ENCODE measurements at regions not wholly inside any gene's neighbourhood (a gene's known extent, or its start where the extent isn't known, plus 50 kb on each side); places are given as distances from the start of the nearest gene placed in this dataset.

- Histone ChIP-seq H3K9me3 (no peaks in the 10 kb centered on the region), H3K27ac (peak overlapping the region in 2 of 4 donors; percentile 48 to 61), H3K4me3 (no peak overlapping the region), H3K4me1 (peaks cover 0 to 46% (median 7%) of the 10 kb centered on the region in 3 donors), H3K36me3 (no peaks in the 10 kb centered on the region), H3K27me3 (no peaks in the 10 kb centered on the region)
- TF ChIP-seq POLR2AphosphoS5 (IDR thresholded peaks at IDR 0.05) (no peak), POLR2A (IDR thresholded peaks at IDR 0.05) (no peak), EP300 (IDR thresholded peaks at IDR 0.05) (no peak), CTCF (IDR thresholded peaks at IDR 0.05) (no peak)
- 50 to 86% methylated on average over 1 to 2 of the region's 7 CpGs for WGBS, 2 donors (ENCODE audit: low coverage in 1 of 2)
- ATAC-seq, result no peak
These were observed 317.4 kb upstream of the ZNF32 start for GRCh38 chr10:43965918-43966570.

DNA sequence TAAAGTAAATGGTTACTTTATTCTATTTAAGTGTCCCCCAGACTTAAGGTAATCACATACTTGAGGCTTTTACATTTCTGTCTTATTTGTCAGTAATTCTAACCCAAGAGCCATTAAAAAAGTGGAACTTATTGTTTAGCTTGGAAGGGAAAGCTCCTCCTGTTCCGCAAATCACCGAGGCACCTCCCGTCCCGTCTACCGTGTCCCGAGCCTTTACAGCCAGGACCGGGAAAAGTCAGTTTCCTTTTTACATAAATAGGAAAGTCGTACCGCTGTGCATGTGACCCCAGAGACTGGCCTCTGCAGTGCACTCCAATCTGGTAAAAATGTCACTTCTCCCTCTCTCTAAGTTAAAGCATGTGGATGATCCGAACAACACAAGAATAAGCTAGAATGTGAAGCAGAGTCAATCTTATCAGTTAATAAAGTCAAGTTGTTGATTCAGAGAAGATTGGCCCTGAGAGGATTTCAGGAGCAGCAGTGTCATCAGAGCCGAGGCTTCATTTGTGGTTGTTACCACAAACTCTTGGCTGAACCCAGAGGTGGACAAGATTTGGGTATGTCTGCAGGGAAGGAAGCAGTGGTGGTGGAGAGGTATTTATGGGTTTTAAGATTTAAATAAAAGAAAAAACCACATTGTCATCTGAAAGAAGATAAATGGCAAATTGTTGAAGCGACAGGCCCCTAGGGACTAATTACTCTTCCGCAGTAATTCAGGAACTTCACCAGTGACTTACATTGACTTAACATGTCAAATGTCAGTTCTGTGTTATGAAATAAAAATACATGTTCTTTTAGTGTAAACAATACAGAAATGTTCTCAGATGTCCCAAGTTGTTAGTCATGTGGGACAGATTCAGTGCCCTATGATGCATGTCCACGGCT, 316.6 kb upstream of the ZNF32 start:
- H3K27me3 ChIP-seq, result no peaks in the 10 kb centered on the region
- WGBS, 2 donors (ENCODE audit: low coverage in 1 of 2), result 57 to 66% methylated on average over 13 of the region's 14 CpGs
- TF ChIP-seq POLR2AphosphoS5 (IDR thresholded peaks at IDR 0.05) (peak; percentile 25), CTCF (IDR thresholded peaks at IDR 0.05) (no peak)
- no peaks in the 10 kb centered on the region for H3K9me3 ChIP-seq
- H3K4me3 ChIP-seq, result no peak overlapping the region
- H3K36me3 ChIP-seq, result no peaks in the 10 kb centered on the region
- peaks cover 0 to 46% (median 7%) of the 10 kb centered on the region in 3 donors for H3K4me1 ChIP-seq
- ATAC-seq, result peak; percentile 49
- peak overlapping the region in 3 of 4 donors; percentile 44 to 61 (median 48) for H3K27ac ChIP-seq

DNA sequence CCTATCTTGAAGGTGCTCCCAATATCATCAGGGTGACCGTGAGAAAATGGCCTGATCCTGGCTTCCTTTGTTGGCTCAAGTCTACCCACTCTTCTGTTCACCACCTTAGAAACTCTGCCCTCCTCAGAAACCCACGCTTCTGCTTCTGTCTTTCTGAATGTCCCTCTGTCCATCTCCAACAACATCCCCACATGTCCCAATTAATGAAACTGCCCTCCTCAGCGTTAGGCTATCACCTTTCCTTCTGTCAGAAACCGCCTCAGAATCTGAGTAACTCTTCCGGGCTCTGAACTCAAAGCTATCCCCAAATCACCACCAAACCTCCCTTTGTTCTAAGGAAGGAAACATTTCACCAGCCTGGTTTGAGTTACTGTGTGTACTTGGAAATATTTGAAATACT, 315.8 kb upstream of the ZNF32 start:
- no peaks in the 10 kb centered on the region for H3K27me3 ChIP-seq
- H3K36me3 ChIP-seq, result no peaks in the 10 kb centered on the region
- ATAC-seq, result no peak
- peak overlapping the region in 3 of 4 donors; percentile 44 to 61 (median 48) for H3K27ac ChIP-seq
- TF ChIP-seq POLR2AphosphoS5 (IDR thresholded peaks at IDR 0.05) (no peak), CTCF (IDR thresholded peaks at IDR 0.05) (no peak), POLR2A (IDR thresholded peaks at IDR 0.05) (no peak), EP300 (IDR thresholded peaks at IDR 0.05) (no peak)
- H3K4me3 ChIP-seq, result no peak overlapping the region
- peaks cover 0 to 46% (median 7%) of the 10 kb centered on the region in 3 donors for H3K4me1 ChIP-seq
- 86 to 94% methylated on average over 5 of the region's 5 CpGs for WGBS, 2 donors (ENCODE audit: low coverage in 1 of 2)
- H3K9me3 ChIP-seq, result no peaks in the 10 kb centered on the region

GRCh38 chr10:43963793-43964425, 315.2 kb upstream of the ZNF32 start:
- TF ChIP-seq CTCF (IDR thresholded peaks at IDR 0.05) (no peak), POLR2AphosphoS5 (IDR thresholded peaks at IDR 0.05) (no peak), POLR2A (IDR thresholded peaks at IDR 0.05) (no peak), EP300 (IDR thresholded peaks at IDR 0.05) (no peak)
- ATAC-seq, result no peak
- Histone ChIP-seq H3K4me1 (peaks cover 0 to 46% (median 7%) of the 10 kb centered on the region in 3 donors), H3K9me3 (no peaks in the 10 kb centered on the region), H3K27me3 (no peaks in the 10 kb centered on the region), H3K27ac (peak overlapping the region in 3 of 4 donors; percentile 44 to 61 (median 48)), H3K36me3 (no peaks in the 10 kb centered on the region), H3K4me3 (no peak overlapping the region)
- 83 to 85% methylated on average over 6 to 8 of the region's 10 CpGs for WGBS, 2 donors (ENCODE audit: low coverage in 1 of 2)

Data from gastroesophageal sphincter (tissue), 4 donors.